ENCODE measurements at regions not wholly inside any gene's neighbourhood (a gene's known extent, or its start where the extent isn't known, plus 50 kb on each side); places are given as distances from the start of the nearest gene placed in this dataset.

GRCh38 chr21:21858502-21859334 lies 860.5 kb downstream of the NCAM2 start:
- H3K36me3 Mint-ChIP-seq (ENCODE audit: low read depth, unreplicated experiment): no peaks in the 10 kb centered on the region
- H3K4me1 ChIP-seq (ENCODE audit: insufficient read depth, low read length): no peaks in the 10 kb centered on the region
- no peaks in the 10 kb centered on the region for H3K9me3 ChIP-seq (ENCODE audit: insufficient read depth, low read depth, low read length)
- no peak overlapping the region for H3K4me3 ChIP-seq (ENCODE audit: insufficient read depth, low read depth, low read length)
- no peak overlapping the region for H3K27ac Mint-ChIP-seq (ENCODE audit: unreplicated experiment)
- no peak overlapping the region for H2AFZ ChIP-seq (ENCODE audit: low read depth, low read length)
- no peaks in the 10 kb centered on the region for H3K79me2 ChIP-seq (ENCODE audit: insufficient read depth, low read length)
- no peak overlapping the region for H3K9ac ChIP-seq (ENCODE audit: low read length)
- no peaks in the 10 kb centered on the region for H3K27me3 Mint-ChIP-seq (ENCODE audit: low read depth, unreplicated experiment)
- H4K20me1 ChIP-seq (ENCODE audit: insufficient read depth, low read length): no peaks in the 10 kb centered on the region
- no peak overlapping the region for H3K4me3 Mint-ChIP-seq (ENCODE audit: unreplicated experiment)
- H3K36me3 ChIP-seq (ENCODE audit: insufficient read depth, low read length): no peaks in the 10 kb centered on the region
- no peak for TF ChIP-seq EZH2 (IDR thresholded peaks at IDR 0.05; ENCODE audit: insufficient read depth, low read length)
- TF ChIP-seq, protein P1, sequence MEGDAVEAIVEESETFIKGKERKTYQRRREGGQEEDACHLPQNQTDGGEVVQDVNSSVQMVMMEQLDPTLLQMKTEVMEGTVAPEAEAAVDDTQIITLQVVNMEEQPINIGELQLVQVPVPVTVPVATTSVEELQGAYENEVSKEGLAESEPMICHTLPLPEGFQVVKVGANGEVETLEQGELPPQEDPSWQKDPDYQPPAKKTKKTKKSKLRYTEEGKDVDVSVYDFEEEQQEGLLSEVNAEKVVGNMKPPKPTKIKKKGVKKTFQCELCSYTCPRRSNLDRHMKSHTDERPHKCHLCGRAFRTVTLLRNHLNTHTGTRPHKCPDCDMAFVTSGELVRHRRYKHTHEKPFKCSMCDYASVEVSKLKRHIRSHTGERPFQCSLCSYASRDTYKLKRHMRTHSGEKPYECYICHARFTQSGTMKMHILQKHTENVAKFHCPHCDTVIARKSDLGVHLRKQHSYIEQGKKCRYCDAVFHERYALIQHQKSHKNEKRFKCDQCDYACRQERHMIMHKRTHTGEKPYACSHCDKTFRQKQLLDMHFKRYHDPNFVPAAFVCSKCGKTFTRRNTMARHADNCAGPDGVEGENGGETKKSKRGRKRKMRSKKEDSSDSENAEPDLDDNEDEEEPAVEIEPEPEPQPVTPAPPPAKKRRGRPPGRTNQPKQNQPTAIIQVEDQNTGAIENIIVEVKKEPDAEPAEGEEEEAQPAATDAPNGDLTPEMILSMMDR (IDR thresholded peaks at IDR 0.05; ENCODE audit: insufficient read depth, low read depth, low read length): no peak
- no peaks in the 10 kb centered on the region for H3K9me3 Mint-ChIP-seq (ENCODE audit: unreplicated experiment)
- no peak overlapping the region for H3K27ac ChIP-seq (ENCODE audit: low read depth, low read length)
- DNase-seq (ENCODE audit: low read depth): no peak
- H3K4me2 ChIP-seq (ENCODE audit: low read length): no peak overlapping the region
- FAIRE-seq: no peak
- no peaks in the 10 kb centered on the region for H3K27me3 ChIP-seq (ENCODE audit: insufficient read depth, low read length)
- H3K4me1 Mint-ChIP-seq (ENCODE audit: low read depth, unreplicated experiment): peaks cover 8% of the 10 kb centered on the region

GRCh38 chr21:21860888-21861287 lies 862.7 kb downstream of the NCAM2 start:
- Mint-ChIP-seq H3K36me3 (ENCODE audit: low read depth, unreplicated experiment) (no peaks in the 10 kb centered on the region), H3K9me3 (ENCODE audit: unreplicated experiment) (no peaks in the 10 kb centered on the region), H3K4me1 (ENCODE audit: low read depth, unreplicated experiment) (peaks cover 8% of the 10 kb centered on the region), H3K27ac (ENCODE audit: unreplicated experiment) (no peak overlapping the region), H3K27me3 (ENCODE audit: low read depth, unreplicated experiment) (no peaks in the 10 kb centered on the region), H3K4me3 (ENCODE audit: unreplicated experiment) (no peak overlapping the region)
- no peak for TF ChIP-seq EZH2 (IDR thresholded peaks at IDR 0.05; ENCODE audit: insufficient read depth, low read length)
- TF ChIP-seq, protein P1 (IDR thresholded peaks at IDR 0.05; ENCODE audit: insufficient read depth, low read depth, low read length): no peak
- Histone ChIP-seq H3K36me3 (ENCODE audit: insufficient read depth, low read length) (no peaks in the 10 kb centered on the region), H3K79me2 (ENCODE audit: insufficient read depth, low read length) (no peaks in the 10 kb centered on the region), H3K4me1 (ENCODE audit: insufficient read depth, low read length) (no peaks in the 10 kb centered on the region), H4K20me1 (ENCODE audit: insufficient read depth, low read length) (no peaks in the 10 kb centered on the region), H3K9ac (ENCODE audit: low read length) (no peak overlapping the region), H2AFZ (ENCODE audit: low read depth, low read length) (no peak overlapping the region), H3K9me3 (ENCODE audit: insufficient read depth, low read depth, low read length) (no peaks in the 10 kb centered on the region), H3K4me3 (ENCODE audit: insufficient read depth, low read depth, low read length) (no peak overlapping the region), H3K27ac (ENCODE audit: low read depth, low read length) (no peak overlapping the region), H3K27me3 (ENCODE audit: insufficient read depth, low read length) (no peaks in the 10 kb centered on the region), H3K4me2 (ENCODE audit: low read length) (no peak overlapping the region)
- DNase-seq (ENCODE audit: low read depth) (peak; percentile 35), FAIRE-seq (no peak)

GRCh38 chr21:21864321-21864840 lies 866.2 kb downstream of the NCAM2 start:
- Histone ChIP-seq H4K20me1 (ENCODE audit: insufficient read depth, low read length) (no peaks in the 10 kb centered on the region), H3K27me3 (ENCODE audit: insufficient read depth, low read length) (no peaks in the 10 kb centered on the region), H2AFZ (ENCODE audit: low read depth, low read length) (no peak overlapping the region), H3K9ac (ENCODE audit: low read length) (no peak overlapping the region), H3K4me3 (ENCODE audit: insufficient read depth, low read depth, low read length) (no peak overlapping the region), H3K79me2 (ENCODE audit: insufficient read depth, low read length) (no peaks in the 10 kb centered on the region), H3K9me3 (ENCODE audit: insufficient read depth, low read depth, low read length) (no peaks in the 10 kb centered on the region), H3K27ac (ENCODE audit: low read depth, low read length) (no peak overlapping the region), H3K4me1 (ENCODE audit: insufficient read depth, low read length) (no peaks in the 10 kb centered on the region), H3K36me3 (ENCODE audit: insufficient read depth, low read length) (no peaks in the 10 kb centered on the region), H3K4me2 (ENCODE audit: low read length) (no peak overlapping the region)
- FAIRE-seq (no peak), DNase-seq (ENCODE audit: low read depth) (no peak)
- H3K27me3 Mint-ChIP-seq (ENCODE audit: low read depth, unreplicated experiment): no peaks in the 10 kb centered on the region
- no peaks in the 10 kb centered on the region for H3K36me3 Mint-ChIP-seq (ENCODE audit: low read depth, unreplicated experiment)
- no peaks in the 10 kb centered on the region for H3K9me3 Mint-ChIP-seq (ENCODE audit: unreplicated experiment)
- H3K4me1 Mint-ChIP-seq (ENCODE audit: low read depth, unreplicated experiment): peaks cover 5% of the 10 kb centered on the region
- H3K27ac Mint-ChIP-seq (ENCODE audit: unreplicated experiment): no peak overlapping the region
- TF ChIP-seq, protein P1 (IDR thresholded peaks at IDR 0.05; ENCODE audit: insufficient read depth, low read depth, low read length): no peak
- no peak for TF ChIP-seq EZH2 (IDR thresholded peaks at IDR 0.05; ENCODE audit: insufficient read depth, low read length)
- H3K4me3 Mint-ChIP-seq (ENCODE audit: unreplicated experiment): no peak overlapping the region

Measured in astrocyte (in vitro differentiated cells and primary cell).